SK-MEL-5 (cell line): ENCODE measurements at regions not wholly inside any gene's neighbourhood (a gene's known extent, or its start where the extent isn't known, plus 50 kb on each side); places are given as distances from the start of the nearest gene placed in this dataset.
A peak's percentile ranks its signal among the peaks of the same experiment; 100 is the strongest.
"Not testable (repeated sequence)": the region's sequence is repeated elsewhere in the genome, so short reads cannot be mapped to it uniquely, and the experiment has no call there.

Experiments
- DNase-seq: peaks from one replicate; pipeline ENCODE4 v3.0.0-alpha.2; 2016; ENCODE audit warnings: low read depth, low spot score
- in situ Hi-C: cut with HindIII; loops from 2 replicates; pipeline ENCODE4 v1.10.0; 2016; ENCODE audit warnings: low sequenced_read_pairs, high pct_unique_total_duplicates, low pct_unique_long_range_greater_than_20kb

DNA sequence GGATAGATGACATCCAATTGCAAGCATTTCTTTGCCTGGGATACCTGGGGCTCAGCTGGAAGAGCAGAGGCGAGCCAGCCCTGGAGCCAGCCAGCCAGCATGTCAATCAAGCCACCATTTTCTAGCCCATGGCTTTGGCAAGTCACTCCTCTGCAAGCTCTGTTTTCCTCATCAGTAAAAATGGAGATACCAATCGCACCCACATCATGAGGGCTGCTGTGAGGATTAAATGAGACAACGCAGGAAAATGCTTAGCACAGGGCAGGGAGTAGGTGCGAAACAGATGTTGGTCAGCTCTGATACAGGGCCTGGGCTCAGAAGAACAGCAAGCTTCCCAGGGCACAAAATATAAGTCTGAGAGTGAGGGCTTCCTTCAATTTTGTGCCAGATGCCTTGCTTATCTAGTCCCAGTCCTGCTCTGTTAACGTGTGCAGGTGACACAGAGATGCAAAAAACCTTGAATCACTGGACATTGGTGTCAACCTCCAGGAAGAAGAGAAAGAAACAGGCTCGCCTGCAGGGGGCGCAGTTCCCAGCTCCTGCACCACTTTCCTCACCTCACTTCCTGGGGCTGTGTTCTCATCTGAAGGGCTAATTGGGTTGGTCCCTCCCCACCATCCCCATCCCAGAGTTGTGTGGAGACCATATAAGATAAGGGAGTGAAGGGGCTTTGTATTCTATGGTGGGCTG is 72.8 kb upstream of the CACUL1 start:
- in situ Hi-C loops: no loop called here
- DNase-seq: no peak

DNA sequence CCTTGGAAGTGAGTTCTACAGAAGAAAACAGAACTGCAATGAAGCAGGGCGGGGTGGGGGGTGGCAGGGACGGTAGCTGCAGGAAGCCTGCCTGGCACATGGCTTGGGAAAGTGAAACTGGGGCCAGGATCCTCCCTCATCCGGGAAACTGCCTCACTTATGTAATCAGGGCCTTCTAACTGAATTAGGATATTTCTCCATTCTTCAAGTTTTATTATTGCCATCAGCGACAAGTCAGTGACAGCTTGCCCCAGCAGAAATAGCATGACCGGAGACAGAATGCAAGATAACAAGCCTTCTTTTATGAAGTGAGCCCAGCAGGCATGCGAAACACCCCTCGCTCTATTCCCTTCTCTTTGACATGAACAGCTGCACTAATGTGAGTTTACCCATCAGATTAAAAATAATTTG is 77.5 kb upstream of the CACUL1 start:
- in situ Hi-C loops: no loop called here
- peak; percentile 37 for DNase-seq

GRCh38 chr10:118834370-118834769 is 79.6 kb upstream of the CACUL1 start:
- DNase-seq, in situ Hi-C loops: not testable (repeated sequence)

DNA sequence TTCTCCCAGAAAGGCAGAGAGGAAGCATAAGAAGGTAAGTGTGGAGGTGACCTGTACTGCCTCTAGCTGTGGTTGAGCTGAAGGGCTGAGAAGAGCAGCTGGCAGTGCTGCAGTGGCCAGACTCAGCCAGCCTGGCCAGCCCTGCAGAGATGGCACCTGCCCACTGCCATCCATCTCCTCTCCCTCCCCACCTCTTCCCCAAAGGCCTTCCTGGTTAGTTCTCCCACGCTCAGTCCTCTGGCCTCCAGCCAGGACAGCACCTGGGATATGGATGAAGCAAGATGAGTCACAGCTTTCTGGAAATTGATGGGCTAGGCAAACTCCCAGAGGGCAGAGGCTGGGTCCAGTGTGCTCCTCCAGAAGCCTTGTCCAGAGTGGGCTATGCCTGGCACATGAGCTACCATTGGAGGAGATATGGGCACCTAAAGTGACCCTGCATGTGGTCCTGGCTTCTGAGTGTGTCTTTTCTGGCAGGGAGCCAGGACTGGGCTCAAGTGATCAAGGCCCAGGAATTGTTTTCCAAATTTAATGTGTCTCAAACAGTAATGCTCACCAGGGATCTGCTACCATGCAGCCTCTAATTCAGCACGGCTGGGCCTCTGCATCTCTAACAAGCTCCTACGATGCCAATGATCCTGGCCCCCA is 81.0 kb upstream of the CACUL1 start:
- in situ Hi-C loops: no loop called here
- DNase-seq: no peak

DNA sequence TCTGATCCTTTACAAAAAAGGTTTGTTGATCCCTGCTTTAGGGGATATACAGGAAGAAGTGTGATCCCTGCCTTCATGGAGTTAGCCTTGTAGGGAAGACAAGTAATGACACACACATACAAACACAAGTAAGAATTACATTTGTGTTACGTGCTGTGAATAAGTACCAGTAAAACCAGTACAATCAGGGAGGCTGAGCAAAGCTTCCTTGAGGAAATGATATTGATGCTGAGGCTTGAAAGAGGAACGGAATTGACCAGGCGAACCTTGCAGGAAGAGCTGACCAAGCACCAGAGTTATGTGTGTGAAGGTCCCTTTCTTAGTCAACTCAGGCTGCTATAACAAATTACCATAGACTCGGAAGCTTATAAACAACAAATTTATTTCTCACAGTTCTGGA is 83.6 kb upstream of the CACUL1 start:
- in situ Hi-C loops: no loop called here
- DNase-seq: no peak

DNA sequence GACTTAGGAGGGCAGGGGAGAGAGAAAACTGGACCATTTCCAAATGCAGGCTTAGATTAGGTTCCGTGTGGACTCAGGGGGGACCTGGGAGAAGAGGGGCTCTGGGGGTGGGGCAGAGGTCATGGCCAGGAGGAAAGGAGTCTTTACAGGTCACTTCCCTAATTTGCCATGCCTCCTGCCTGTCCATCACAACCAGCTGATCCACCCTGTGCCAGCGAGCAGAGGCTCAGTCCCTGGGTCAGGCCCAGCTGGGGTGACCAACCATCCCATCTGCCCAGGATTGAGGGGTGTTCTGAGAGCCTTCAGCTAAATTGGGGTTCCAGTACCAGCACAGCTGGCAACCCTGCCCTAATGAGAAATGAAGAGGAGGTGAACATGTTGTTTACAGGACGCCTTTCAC is 84.6 kb upstream of the CACUL1 start:
- in situ Hi-C loops: no loop called here
- no peak for DNase-seq

GRCh38 chr10:118840071-118840775 is 85.5 kb upstream of the CACUL1 start:
- no peak for DNase-seq
- in situ Hi-C loops: no loop called here

DNA sequence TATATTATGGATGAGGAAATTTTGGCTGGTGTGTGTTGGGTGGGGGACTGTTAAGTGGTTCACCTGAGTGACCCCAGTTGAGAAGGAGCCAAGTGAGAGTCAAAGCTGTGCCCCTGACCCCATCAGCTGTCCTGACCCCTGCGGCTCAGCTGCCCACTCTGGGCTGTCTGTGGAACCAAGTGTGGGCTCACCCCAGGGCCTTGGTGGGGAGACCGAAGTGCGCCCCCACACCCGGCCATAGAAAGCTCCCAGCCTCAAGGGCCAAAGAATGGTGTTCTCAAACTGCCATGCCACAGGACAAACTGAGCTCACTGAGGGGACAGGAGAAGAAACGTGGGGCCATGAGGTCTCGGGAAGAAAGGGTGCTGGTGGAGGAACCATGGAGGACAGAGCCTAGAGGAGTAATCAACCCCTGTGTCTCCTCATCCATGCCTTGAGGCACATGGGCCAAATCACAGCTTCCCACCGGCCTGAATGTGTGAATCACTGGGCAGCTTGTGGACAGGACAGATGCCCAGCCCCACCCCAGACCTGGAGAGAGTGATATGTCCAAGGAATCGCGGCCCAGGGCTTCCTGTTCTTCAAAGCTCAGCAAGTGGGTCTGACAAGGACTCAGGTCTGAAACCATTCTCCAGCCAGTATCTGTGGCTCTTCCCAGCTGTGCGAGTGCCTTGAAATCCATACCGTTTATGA is 86.2 kb upstream of the CACUL1 start:
- no peak for DNase-seq
- in situ Hi-C loops: no loop called here

GRCh38 chr10:118841881-118842605 is 87.3 kb upstream of the CACUL1 start:
- in situ Hi-C loops: no loop called here

GRCh38 chr10:118842843-118843624 is 88.3 kb upstream of the CACUL1 start:
- in situ Hi-C loops: no loop called here
- DNase-seq: no peak

More at GRCh38 chr10:118841881-118842605, 87.3 kb upstream of the CACUL1 start:
- no peak for DNase-seq

GRCh38 chr10:118843647-118844265 is 89.0 kb upstream of the CACUL1 start:
- DNase-seq: no peak
- in situ Hi-C loops: no loop called here

- DNase-seq: no peak
- in situ Hi-C loops: no loop called here
Observed at GRCh38 chr10:118844731-118845521, 90.2 kb upstream of the CACUL1 start.

- in situ Hi-C loops: no loop called here
- DNase-seq: no peak
Observed at GRCh38 chr10:118845776-118846175, 91.0 kb upstream of the CACUL1 start.

DNA sequence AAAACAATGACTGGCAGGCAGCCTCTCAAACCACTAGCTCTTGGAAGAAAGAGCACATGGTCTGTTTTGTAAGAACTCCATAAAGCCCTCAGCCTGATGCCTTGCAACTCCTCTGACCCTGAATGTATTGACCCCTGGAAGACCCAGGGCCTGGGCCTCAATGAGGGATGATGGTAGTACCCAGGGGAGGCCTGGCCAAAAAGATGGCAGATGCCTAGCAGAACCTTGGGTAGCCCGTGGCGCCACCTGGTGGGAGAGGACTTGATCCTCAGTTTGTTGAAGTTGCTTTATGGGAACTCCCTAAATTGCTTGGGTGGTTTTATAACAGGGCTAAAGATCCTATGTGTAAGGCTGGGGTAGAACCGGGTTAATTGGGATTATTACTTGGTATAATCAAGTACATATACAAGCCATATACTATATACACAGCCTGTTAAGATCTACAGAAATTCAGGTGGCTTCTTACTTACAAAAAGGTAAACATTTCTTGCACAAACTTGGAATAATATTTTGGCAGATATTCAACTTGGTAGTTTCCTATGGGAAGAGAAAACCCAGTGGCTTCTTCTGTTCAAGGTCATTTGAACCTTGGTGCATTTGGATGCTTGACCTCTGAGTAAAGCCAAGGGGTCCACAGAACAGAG is 95.8 kb upstream of the CACUL1 start:
- peak; percentile 78 for DNase-seq
- in situ Hi-C loops: no loop called here
